GM20431 (cell line): ENCODE measurements at regions not wholly inside any gene's neighbourhood (a gene's known extent, or its start where the extent isn't known, plus 50 kb on each side); places are given as distances from the start of the nearest gene placed in this dataset.
"Not testable (repeated sequence)": the region's sequence is repeated elsewhere in the genome, so short reads cannot be mapped to it uniquely, and the experiment has no call there.

Experiments used
- in situ Hi-C: fragments of 300-500 bp; cut with MseI, MboI; formaldehyde crosslinking; loops from one replicate; pipeline ENCODE4 v1.15.0; 2020; ENCODE audit warnings: low sequenced_read_pairs; ENCODE audit not compliant: unreplicated experiment

GRCh38 chr9:87193151-87193550 lies 245.8 kb upstream of the GAS1 start:
- in situ Hi-C loops: no loop called here

- in situ Hi-C loops: no loop called here
Measured at GRCh38 chr9:87193925-87194868, 246.9 kb upstream of the GAS1 start.

DNA sequence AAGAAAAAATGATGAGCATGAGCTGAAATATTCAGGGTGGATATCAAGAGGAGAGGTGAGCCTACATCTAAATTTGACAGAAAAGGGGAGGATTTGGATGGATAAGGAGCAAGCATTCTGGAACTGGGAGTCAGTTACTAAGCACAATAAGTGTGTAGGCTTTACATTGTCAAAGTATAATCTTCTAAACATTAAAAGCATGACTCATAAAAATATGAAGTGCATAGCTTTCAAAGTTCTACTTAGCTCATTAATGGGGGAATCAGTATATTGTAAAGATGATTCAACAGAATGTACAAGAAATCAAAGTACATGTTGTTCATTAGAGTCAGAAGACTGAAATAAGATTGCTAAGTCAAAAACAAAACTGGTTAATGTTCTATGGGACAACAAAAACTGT lies 248.0 kb upstream of the GAS1 start:
- in situ Hi-C loops: no loop called here

DNA sequence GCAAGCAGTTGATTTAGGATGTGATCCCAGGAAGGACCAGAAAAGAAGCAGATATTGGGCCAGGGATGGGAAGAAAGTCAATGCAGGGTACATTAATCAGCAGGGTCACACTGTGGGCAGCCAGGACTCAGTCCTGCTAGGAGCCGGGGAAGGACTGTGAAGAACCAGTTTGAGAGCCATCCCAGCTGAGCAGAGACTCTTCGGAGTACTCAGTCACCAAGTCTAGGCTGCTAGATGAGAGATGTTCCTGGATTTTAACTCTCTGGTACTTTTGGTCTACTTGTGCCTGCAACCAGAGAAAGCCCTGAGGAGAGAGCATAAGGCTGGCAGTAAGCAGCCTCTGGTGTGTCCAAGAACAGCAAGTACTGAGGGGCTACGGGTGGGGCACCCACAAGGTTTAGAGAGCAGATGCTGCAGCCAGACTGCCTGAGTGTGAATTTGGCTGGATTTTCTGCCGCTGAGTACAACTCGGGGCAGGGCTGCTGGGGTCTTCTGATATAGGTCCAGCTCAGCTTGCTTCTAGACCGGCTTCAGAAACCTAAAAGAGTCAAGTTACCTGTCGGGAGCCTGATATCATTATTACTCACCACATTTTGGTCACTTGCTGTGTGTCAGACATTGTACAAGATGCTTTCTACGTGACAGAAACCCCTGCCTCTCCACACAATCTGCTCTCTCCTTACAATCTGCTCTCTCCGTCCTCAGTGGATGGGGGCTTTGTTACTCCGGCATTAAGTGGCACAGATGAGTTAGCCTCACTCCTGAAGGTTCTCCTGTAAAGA lies 250.2 kb upstream of the GAS1 start:
- in situ Hi-C loops: no loop called here

DNA sequence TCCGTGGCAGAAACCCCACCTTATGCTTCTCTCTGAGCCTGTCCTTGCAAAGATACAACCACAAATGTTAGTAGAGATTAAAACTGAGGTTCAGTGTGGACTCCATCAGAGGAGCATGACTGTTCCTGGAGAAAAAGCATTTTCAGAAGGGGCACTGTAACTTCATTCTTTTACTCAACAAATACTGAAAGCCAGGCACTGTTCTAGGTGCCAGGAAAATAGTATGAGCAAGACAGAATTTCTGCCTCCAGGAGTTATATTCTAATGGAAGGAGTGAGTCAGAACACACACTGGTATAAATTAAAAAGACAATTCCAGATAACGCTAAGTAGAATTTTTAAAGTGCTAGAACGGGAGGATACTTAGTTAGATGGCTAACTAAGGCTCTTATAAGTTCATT lies 251.4 kb upstream of the GAS1 start:
- in situ Hi-C loops: no loop called here

DNA sequence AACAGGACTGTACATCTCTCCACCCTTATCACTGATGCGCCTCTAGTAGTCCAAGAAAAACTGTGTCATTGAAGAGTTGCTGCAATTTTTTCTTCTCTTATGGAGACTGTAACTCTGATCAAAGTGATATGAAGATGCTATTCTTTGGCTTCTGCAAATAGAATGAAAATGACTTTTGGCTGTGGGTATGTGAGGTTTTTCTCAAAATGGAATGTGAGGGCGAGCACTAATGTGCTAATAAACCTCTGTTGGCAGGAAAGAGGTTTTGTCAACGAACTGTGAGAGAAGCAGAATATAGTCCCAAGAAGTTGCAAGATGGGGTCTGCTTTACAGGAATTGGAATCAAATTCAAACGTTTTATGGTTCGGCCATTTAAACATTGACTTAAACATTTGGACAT lies 252.0 kb upstream of the GAS1 start:
- in situ Hi-C loops: no loop called here

DNA sequence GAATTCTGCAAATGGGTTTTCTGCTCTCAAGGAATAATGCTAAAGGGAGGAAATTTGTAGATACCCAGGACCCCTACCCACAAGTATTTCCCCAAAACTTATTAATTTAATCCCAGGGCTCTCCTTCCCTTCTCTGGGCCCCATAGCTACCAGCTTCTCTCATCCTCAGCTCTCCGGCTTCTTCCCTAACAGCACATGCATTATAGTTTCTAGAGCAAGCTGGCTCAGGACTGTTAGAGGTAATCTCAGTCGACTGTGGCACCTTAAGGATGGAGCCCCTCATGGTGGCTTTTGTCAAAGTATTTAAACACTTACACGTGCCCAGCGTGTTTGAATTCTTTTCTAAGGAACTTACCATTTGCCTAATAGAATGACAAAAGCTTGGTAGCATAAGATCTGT lies 252.5 kb upstream of the GAS1 start:
- in situ Hi-C loops: no loop called here

DNA sequence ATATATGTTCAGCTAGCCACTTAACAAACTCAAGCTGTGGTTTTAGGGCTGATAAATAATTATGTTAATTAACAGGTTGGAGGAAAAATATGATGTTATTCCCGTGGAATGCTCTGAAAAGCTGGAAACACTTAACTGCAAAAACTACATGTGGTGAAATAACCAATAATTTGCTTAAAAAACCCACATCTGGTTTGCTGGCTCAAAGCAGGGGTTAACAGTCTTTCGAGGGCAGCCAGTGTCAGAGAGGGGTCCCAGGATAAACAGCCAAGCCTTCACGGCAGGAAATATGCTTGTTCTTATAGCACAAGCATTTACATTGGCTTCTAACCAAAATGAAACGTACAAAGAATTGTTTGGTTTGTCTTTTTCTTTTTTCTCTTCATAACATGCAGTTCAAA lies 254.0 kb upstream of the GAS1 start:
- in situ Hi-C loops: no loop called here

DNA sequence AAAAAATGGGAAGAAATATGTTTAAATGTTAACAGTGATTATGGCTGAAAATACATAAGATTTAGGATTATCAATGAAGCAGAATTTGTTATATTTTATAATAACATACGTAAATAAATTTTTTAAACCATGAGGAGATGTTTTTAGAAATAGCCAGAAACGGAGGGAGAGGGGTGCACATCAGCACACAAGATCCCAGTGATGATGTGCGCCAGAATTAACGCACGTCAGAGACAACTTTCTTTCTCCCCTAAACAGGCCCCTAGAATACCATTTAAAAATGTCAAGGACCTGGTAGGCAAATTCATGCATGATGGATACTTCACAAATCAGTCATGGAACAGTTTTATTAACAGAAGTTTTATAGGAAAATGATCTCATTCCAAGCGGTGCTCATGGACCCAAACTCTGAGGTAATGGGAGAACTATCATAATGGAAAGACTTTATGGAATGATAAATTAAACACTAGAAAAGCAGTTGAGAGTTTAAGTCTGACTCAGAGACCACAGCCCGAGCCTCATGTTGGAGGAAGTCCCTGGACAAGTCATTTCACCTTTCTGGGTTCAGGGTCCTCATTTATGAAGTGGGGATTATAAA lies 258.9 kb upstream of the GAS1 start:
- in situ Hi-C loops: no loop called here

DNA sequence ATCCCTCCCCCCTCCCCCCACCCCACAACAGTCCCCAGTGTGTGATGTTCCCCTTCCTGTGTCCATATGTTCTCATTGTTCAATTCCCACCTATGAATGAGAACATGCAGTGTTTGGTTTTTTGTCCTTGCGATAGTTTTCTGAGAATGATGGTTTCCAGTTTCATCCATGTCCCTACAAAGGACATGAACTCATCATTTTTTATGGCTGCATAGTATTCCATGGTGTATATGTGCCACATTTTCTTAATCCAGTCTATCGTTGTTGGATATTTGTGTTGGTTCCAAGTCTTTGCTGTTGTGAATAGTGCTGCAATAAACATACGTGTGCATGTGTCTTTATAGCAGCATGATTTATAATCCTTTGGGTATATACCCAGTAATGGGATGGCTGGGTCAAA lies 263.4 kb upstream of the GAS1 start:
- in situ Hi-C loops: not testable (repeated sequence)

- in situ Hi-C loops: no loop called here
Measured at GRCh38 chr9:87211669-87212068, 264.4 kb upstream of the GAS1 start.

DNA sequence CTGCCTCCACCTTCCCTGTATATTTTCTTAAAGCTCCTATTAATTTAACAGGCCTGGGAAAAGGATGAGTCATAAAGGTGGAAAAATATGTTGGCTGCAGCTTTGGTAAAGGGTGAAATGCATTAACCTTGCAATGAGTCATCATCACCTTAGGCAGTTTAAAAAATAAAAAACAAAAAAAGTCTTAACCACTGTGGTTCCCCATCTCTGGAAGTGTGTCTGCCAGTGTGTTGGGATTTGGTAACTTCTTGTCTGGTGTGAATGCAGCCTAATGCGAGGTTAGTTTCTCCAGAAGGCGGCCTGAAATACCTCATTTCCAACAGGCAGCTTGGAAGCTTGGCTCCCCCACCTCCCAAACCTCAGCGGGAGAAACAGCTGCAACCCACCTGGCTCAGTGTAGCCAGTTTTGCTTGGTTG lies 265.3 kb upstream of the GAS1 start:
- in situ Hi-C loops: no loop called here

DNA sequence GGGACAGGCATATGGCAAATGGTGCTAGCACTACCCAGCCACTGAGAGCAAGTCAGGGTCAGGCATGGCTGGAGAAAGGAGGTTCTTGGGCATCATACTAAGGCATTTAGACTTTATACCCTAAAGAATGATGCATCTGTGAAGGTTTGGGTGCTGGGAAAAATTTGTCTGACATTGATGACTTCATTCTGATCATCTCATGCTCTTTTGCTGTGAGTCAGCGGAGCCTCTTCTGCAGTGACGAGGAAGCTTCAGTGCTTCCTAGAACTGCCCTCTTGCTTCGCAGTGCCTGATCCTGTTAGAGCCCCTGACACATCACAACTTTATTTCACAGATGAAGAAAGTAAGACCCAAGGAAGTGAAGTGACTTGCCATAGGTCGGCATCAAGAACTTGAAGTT lies 266.6 kb upstream of the GAS1 start:
- in situ Hi-C loops: no loop called here

DNA sequence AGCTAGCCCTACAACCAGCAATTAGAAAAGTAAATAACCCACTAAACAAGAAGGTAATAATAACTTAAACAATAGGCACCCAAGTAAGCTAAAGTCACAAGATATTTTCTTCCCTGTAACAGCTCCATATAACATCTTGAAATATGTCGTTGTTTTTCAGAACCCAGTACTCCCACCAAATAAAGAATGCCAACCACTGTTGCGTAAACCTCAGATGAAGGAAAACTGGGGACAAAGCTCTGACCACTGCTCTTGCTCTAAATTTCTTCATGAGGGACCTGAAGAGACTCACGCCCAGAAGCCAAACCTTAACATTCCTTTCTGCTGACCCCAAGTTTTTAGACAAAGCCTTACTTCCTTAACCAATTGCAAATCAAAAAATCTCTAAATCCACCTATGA lies 267.7 kb upstream of the GAS1 start:
- in situ Hi-C loops: no loop called here

- in situ Hi-C loops: no loop called here
Measured at GRCh38 chr9:87216036-87216435, 268.7 kb upstream of the GAS1 start.

DNA sequence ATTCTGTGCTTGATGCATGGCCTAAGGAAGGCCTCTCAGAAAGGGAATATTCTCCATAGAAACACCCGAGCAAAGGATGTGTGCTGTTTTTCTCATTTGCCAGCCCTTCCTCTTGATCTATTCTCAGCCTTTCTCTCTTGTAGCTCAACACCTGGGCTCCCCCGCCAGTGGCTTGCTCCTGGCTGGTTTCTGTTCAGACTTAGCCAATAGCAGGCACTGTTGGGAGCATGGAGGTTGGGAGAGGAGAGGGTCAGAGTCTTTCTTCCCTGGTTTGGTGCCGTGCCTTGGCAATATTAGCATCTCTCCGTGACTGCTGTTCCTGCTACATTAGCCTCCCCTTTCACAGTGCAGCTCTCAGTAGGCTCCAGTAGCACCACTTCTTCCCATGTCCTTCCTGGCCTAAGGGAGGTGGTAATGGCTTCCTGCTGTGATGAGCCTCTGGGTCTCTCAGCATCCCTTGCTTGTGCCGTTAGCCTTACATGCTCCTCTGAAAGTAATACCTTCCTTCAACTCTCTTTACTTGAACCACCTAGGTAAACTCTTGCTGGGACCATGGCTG lies 269.7 kb upstream of the GAS1 start:
- in situ Hi-C loops: no loop called here

DNA sequence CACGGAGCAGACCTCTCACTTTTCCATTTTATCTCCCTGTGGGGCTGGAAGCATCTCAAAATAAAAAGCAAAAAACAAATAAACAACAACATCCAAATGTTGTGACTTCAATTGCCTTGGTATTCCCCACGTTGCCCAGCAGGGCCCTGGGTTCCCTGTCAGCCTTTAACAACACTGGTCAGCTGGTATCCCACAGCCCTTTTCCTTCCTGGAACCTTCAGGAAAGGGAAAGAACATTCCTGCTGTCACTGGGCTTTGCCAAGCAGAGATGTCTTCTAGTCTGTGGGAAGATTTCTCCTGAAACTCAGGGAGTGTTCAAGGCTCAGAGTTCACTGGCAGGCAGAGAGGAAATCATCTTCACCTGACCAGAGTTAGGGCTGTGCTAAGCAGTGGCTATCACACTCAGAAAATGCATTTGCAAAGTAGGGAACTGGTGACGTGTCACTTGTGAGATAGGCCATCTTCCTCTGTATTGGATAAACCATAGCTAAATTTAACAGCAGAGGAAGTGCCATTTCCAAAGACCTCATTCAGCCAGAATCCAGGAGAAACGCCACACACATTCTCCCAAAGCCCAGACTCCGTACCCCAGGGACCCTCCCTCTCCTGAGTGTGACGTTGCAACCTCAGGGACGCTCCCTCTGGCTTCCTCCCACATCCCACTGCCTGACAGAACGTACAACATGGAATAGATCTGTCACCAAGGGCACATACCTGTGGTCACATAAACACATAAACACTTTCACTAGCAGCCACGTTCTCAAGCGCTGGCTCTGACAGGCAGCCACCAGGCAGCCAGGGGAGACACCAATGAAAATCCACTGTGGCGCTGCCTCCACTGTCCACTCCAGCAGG lies 274.0 kb upstream of the DAPK1 start:
- in situ Hi-C loops: no loop called here

- in situ Hi-C loops: no loop called here
Measured at GRCh38 chr9:87226896-87227295, 270.8 kb upstream of the DAPK1 start.

DNA sequence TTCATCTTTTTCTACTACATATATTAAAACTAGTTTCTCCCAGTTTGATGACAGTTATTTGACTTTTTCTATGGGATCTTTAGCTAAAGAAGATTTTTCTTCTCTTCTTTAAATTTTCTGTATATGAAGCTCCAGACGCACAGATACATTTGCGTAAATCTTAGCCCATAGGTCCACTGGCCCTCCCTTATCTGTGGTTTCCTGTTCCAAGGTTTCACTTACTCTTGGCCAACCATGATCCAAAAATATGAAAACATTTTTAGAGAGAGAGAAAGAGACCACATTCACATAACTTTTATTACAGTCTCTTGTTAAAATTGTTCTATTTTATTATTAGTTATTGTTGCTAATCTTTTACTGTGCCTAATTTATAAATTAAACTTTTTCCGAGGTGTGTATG lies 270.2 kb upstream of the DAPK1 start:
- in situ Hi-C loops: no loop called here

GRCh38 chr9:87229108-87229507 lies 268.6 kb upstream of the DAPK1 start:
- in situ Hi-C loops: no loop called here
